Fibroblast of peridontal ligament (primary cell): ENCODE measurements at regions not wholly inside any gene's neighbourhood (a gene's known extent, or its start where the extent isn't known, plus 50 kb on each side); places are given as distances from the start of the nearest gene placed in this dataset.

ENCODE experiments used
- DNase-seq: peaks from one replicate; pipeline ENCODE4 v3.0.0-alpha.2; 2010; ENCODE audit errors: extremely low read depth

DNA sequence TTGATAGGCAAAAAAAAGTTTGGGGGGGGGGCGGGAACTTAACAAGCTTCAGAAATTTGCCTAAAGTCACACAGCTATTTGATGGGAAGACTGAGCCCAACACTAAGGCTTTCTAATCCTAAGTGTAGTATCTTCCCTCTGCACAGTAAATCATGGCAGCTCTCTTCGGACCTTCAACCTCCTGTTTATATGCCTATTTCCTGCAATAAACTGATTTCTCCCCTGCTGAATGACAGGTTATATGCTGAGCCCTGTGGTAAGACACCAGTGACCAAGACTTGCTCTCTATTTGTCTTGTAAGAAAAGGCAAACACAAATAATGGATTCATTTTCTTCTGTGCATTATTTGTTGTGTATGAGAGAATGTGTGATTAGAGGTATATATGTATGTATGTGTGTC lies 355.8 kb upstream of the ARRDC4 start:
- DNase-seq, result no peak

DNA sequence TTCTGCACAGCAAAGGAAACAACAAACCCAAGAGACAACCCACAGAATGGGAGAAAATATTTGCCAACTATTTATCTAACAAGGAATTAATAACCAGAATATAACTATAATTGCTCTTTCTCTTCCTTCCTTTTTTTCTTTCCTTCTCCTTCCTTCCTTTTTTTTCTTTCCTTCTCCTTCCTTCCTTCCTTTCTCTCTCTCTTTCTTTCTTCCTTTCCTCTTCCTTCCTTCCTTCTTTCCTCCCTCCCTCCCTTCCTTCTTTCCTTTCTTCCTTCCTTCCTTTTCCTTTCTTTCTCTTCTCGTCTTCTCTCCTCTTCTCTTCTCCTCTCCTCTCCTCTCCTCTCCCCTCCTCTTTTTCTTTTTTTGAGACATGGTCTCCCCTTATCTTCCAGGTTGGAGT lies 345.4 kb upstream of the ARRDC4 start:
- no peak for DNase-seq

DNA sequence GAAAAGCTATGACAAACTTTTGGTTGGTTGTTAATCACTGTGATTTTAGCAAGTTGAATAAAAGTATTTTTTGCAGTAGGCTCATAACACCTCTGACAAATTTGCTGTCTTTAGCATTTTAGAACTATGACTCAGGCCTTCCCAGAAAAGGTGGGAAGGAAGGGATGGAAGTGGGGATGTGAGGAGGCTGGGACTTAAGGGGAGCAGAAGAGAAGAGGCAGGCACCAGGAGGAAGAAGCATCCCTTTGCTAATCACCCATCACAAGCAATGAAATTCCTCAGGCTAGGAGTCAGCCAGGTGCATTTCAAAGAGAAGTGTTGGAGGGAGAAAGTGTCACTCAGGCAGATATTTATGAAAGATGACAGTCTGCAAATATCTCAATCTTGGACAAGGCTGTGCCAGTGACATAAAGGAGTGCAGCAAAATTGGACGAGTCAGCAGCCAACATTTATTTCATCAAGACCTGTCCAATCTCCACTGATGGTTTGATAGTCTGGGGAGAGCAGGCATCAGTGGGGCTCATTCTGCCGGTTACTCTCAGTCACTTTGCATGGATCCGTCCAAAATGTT lies 337.3 kb upstream of the ARRDC4 start:
- no peak for DNase-seq

DNA sequence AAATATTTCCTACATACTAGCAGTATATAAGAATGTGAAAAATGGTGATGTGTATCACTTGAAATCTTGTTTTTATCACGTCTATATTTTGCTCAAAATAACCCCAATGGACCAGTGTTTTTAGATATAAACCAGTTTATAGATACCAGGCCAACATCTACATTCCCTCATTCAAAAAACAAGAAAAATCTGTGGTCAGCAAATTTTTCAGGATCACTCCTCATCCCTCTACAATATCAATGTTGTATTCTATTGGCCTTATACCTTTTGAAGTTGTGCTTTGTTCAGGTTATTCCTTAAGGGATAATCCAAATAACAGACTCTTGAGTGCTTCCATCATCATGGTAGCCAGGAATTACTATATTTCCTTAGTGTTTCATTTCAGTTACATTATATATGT lies 332.9 kb upstream of the ARRDC4 start:
- no peak for DNase-seq

DNA sequence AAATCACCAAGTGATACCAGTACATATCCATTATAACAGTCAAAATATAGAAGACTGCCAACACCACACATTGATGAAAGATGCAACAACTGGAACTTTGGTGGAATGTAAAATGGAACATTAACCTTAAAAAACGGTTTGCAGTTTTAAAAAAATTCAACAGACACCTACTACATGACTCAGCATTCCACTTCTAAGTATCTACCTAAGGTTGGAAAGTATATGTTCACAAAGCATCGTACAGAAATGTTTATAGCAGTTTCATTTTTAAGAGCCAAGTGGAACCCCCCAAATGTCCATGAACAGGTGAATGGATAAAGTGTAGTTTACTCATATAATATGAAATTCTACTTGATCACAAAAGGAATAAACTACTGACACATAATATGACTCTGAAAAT lies 314.7 kb upstream of the ARRDC4 start:
- DNase-seq, result no peak

DNA sequence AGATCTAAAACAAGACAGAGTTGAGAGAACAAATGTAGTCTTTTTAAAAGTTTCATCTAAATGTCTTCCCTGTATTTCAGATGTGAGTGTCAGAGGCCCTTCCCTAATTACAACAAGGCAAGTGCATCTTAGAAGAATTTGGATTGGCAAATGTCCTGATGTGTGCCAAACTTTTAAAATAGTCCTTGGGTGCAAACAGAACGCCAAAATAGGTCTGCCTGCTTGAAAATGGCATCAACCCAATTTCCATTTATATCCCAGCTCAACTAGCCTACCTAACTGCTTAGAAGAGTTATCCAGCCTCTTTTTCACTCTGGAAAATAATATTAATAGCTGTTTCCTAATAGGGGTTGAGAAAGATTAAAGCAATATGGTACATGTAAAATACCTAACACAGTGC lies 311.8 kb upstream of the ARRDC4 start:
- no peak for DNase-seq

DNA sequence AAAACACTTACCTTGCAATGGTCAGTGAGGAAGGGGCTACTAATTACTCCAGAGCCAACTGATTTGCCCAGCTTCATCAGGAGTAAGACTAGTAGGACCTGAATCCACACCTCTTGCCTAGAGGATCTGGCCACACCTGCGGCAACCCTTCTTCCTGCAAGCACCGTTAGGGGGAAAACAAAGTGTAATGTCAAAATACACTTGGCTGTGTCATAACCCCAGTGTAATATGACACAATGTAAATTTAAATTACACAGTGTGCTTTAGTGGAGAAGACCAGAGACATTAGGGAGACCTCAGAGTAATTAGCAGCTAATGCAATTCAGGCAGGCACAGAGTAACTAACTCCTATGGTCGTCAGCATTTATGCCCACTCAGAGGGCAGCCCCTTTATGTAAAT lies 308.5 kb upstream of the ARRDC4 start:
- DNase-seq, result no peak

DNA sequence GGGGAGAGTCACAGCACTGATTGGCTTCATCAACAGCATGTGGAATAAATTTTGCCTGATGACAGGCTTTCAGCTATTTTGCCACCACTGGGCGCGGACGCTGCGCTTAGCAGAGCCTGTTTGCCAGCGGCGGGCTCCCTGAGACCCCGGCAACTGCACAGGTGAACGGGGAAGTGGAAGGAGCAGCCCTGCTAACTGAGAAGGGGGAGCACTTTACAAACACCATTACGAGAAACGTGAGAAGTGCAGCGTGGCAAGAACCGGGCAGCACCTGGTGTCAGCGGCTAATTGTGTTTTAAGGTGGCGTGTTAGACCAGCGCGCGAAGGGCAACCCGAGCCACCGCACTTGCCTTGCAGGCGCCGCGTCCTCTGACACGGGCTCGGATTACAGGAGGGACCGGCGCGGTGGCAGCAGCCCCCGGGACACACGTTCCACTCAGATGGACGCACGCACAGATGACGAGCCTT lies 307.8 kb upstream of the ARRDC4 start:
- no peak for DNase-seq

DNA sequence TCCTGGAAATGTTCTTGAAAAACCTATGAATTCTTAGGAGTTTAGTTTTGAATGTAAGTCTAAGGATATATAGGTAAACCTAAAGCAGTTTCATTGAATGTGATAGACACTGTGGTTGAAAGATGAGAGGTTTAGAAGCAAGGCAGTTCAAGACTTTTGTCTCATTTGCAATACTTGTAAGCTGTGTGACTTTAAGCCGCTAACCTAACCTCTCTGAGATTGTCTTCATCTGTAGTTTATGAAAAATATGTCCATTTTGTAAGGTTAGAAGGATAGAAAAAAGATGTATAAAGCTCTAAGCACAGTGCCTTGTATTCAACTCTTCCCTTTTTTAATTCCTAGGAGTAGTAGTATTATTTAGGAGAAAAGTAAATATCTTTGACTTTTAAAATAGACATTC lies 306.6 kb upstream of the ARRDC4 start:
- DNase-seq, result no peak

DNA sequence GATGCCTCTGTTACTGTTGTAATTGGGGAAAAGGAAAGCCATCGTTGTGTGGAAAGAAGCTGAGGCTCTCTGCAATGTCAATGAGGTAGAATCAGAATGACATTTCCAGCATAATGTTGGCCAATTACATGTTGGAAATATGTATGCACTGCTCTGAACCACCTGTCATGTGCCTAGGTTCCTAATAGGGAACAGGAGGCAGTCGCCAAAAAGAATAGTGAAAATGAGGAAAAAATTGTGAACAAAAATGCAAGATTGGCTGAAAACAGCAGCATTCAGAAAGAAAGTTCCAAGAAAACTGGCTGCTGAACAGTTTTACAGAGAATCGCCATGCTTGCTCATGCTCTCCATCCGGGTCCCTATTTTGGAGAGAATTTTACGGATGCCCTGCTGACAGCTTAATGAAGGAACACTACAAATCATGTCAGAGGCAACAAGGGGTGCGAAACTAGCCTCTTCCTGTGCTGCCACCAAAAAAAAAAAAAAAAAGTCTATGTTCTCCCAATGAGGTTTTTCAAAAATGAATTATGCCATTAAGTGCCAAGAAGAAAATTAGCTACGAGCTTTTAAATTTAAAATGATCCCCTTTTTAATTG lies 305.9 kb upstream of the ARRDC4 start:
- no peak for DNase-seq

DNA sequence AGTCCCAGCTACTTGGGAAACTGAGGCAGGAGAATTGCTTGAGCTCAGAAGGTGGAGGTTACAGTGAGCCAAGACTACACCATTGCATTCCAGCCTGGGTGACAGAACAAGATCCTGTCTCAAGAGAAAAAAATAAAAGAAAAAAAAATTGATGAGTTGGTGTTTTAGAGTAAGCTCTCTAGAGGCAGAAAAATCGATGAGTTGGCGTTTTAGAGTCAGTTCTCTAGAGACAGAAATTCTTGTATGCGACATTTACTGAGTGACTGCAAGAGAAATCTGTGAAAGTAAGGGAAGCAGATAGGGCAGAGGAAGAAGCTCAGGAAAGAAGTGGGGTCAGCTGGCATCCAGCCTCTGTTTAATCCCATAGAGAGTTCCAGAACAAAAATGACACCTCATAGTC lies 298.7 kb upstream of the ARRDC4 start:
- DNase-seq, result no peak

DNA sequence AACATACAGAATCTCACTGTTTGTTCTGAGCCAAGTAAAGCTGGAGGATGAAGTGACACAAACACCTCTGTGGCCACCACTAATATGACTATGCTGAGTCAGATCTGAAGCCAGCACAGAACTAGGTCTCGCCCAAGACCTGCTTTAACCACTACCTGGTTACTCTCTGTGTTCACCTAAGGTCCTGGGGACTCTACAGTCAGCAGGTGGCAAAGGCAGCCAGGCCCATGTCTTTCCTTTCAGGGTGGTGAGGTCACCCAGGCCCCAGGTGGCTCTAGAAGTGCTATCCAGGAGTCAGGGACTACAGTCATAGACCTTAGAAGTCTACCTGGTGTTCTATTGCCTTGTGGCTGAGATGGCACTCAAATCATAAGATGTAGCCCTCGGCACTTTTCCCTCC lies 287.9 kb upstream of the ARRDC4 start:
- DNase-seq, result no peak

DNA sequence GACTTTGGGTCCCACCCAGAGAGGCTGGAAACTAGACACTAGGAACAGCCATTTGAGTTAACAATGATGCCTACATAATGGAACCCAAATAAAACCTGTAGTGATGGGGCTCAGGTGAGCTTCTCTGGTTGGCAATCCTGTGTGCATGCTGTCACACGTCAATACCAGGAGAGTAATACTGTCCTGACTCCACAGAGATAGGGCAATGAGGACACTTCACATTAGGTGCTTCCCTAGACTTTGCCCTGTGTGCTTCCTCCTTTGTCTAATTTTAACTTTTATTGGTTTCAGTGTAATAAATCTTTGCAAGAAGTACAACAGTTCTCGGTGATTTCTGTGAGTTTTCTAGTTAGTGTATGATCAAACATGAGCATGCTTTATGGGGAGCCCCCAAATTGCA lies 281.8 kb upstream of the ARRDC4 start:
- no peak for DNase-seq

DNA sequence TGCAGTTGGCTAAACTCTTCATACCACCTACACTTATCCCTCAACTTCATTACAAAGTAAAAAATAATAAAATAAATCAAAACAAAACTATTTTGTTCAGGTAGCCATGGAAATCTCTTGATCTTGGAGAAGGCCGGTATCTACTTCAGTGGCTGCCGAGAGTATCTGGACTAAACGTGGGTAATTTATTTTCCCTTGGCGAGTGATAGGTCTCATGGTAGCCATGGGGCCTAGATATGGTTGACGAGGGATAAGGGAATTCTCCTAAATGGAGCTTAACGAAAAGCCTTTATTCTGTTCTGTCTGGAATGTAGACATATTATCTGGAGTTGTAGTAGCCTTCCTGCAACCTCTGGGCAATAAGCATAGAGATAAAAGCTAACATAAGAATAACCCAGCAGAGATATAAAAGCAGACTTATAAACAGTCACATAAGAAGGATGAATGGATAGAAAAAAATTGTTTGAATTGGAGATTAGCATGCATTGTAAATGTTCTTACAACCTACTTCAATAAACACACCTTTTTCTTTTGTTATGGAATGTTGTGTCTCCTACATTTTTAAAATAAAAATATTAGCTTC lies 281.3 kb upstream of the ARRDC4 start:
- DNase-seq, result no peak

DNA sequence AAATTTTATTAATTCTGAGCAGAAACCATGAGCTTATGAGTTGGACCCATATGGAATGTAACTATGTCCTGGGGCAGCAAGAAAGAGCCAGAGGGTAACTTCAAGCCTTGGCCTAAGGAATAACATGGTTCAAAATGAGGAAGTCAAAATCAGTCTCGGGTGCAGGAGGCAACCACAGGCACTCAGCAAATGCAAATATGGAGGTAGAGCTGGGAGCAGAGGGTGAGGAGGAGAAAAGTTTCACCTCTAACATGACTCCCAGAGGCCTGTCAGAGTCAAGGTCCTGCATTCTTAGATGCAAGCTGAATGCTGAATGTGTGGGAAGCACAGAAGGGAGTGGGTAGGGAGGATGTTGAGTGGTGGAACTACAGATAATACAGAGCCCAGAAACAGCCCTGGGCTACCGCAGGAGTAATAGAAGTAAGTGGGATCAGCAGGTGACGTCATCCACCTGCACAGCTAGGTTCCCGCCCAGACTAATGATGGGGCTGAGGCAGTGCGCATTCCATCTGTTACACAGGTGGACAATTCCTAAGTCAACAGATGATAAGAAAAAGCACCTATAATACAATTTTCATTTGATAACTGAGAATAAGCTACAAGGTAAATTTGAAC lies 279.8 kb upstream of the ARRDC4 start:
- no peak for DNase-seq

DNA sequence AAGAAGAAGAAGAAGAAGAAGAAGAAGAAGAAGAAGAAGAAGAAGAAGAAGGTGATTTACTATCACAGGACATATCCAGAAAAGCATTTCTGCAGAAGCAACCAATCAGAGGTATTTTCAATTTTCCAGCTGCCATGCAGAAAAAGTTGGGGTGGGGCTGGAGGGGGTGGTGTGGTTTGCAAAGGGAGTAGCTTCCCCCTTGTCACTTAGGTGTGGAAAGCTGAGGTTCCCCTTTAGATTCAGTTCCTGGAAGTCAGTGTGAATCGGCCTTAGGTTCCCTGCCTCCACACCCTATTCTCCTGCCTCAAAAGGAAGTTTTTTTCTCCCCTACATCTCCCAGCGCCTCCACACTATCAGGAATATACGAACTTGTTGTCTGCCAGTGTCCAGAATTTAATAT lies 276.7 kb upstream of the ARRDC4 start:
- DNase-seq, result no peak

DNA sequence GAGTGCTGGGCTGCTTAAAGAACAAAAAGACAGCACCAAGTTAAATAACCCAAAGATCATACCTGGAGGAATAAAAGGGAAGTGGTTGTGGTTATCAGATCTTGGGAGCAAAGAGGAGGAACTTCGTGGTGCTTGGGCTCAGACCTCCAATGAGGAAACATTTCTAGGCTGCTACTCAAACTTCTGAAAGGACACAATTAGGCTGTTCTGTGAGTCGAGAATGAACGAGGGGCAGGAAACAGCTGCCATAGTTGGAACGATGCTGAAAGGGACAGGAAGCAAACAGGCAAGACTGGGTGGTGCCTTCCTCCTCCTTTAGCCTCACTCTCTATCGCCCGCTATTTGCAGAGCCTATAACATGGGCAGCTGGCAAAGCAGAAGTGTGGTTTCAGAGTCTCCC lies 276.3 kb upstream of the ARRDC4 start:
- DNase-seq, result no peak

DNA sequence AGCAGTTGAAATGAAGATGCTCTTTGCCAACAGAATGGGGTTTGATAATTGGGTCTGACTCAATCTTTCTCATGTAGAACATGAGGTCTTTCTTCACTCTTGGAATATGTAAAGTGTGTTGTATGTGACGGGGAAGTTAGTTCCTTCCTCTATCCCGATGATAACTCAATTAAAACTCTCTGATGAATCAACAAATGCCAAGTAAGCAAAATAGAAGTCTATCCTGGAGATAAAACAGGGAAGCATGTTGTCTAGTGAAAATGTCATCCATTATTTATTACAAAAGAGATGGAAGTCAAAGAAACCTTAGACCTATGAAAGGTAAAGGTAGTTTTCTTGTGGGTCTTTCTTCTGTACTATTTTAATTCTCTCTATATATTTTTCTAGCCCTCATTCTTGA lies 274.2 kb upstream of the ARRDC4 start:
- no peak for DNase-seq

DNA sequence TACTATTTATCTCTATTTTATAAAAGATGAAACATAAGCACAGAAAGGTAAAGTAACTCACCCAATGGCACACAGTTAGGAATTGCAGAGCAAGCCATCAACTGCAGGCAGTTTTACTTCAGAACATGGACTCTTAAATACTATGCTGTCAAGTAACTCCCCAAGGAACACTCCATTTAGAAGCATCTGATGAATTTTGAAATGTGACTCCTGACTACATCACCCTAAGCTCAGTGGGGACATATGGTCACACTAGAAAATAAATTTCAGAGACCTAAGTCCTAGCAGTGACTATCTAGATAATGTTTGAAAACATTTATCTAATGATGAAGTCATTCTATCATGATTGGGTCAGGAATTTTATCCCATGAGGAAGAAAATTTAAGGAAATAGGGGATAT lies 272.8 kb upstream of the ARRDC4 start:
- no peak for DNase-seq

DNA sequence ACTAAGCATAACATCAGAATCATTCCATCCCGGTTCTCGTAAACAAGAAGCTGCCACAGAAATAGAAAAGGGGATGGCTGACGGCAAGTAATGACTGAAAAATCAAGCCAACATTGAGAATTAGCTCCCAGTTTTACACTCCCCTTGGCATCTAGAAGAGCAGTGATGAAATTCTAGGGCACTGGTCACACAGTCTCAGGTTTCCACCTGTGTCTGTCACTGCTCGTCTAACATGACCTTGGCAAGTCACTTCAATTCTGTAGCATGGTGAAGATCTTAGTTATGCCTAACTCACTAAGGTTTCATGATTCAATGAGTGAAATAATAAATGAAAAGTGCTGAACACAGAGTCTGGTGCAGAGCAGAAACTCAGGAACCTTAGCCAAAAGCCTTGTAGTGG lies 272.3 kb upstream of the ARRDC4 start:
- DNase-seq, result no peak

DNA sequence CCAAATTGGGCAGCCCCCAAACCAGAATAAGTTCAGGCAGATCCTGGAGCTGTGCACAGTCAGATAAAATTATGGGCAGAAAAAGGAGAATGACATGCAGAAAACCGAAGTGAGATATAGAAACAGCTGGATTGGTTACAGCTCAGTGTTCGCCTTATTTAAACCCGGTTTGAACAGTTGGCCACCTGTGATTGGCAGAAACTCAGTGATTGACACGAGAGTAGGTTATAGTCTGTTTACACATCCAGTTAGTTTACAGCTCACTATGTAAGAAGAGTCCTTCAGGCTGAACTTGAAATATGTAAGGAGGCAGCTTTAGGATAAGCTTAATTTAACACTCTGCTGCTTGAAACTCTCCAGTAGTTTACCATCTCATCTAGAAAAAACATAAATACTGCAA lies 271.6 kb upstream of the ARRDC4 start:
- DNase-seq, result no peak

DNA sequence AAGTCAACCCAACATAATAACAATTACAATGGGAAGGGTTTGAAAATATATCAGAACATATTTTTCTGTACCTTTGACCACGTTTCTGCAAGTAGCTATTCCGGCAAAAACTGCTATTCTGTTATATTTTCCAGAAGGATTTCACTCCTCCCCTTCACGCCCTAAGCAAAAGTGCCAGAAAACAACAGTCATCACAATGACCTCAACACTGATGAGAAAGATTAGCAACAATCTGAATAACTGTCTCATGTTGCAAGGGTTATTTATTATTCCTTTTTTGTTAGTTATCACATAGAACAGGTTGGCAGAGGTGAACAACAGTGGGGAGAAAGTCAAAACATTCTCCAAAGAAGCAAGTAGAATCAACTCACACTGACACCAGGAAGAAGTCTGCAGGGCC lies 269.4 kb upstream of the ARRDC4 start:
- no peak for DNase-seq

DNA sequence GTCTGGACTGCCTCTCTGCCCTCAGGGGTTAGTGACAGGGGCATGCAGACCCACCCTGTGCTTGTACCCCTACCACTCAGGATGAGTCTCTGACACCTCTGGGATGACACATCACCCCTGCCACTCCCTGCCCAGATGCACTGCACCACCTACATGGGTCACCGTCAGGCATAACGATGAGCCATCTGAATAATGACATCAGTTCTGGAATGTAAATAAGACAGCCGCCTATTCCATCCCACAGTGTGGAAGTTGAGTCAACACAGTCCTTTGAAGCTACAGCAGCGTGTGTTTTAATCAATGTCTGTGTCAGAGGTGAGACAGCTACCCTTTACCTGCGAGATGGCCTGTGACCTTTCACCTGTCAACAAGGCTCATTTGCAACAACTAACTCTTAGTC lies 268.7 kb upstream of the ARRDC4 start:
- no peak for DNase-seq
